ENCODE measurements at regions not wholly inside any gene's neighbourhood (a gene's known extent, or its start where the extent isn't known, plus 50 kb on each side); places are given as distances from the start of the nearest gene placed in this dataset.

DNA sequence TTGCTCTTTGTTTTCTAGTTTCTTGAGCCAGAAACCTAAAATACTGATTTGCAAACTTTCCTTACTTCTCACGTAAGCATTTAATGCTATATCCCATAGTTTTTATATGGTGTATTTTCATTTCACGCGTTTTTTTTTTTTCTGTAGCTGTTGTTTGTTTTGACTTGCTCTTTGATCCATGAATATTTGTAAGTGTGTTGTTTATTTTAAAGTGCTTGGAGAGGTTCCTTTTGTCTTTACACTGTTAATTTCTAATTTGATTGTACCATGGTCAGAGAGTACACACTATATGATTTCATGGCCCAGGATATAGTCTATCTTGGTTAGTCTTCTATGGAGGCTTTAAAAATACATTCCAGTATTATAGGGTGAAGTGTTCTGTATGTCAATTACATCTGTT lies 84.8 kb upstream of the RNF217 start:
- WGBS, 2 experiments (ENCODE audit: insufficient coverage in 2 of 2) = no CpG with 5 or more reads among the region's 3 CpGs
- Histone ChIP-seq H3K4me1 (ENCODE audit: control insufficient read depth, insufficient read depth, low read length, poor library complexity, severe bottlenecking) (peaks cover 4% of the 10 kb centered on the region), H3K4me3 (ENCODE audit: extremely low read depth, insufficient read depth, low read length, poor library complexity, severe bottlenecking) (no peak overlapping the region), H3K36me3 (ENCODE audit: control insufficient read depth, insufficient read depth, low read length) (no peaks in the 10 kb centered on the region), H3K9me3 (ENCODE audit: control insufficient read depth, low read length) (no peaks in the 10 kb centered on the region), H3K27ac (ENCODE audit: low read depth, low read length, severe bottlenecking) (no peak overlapping the region)

GRCh38 chr6:124879110-124879991 lies 82.9 kb upstream of the RNF217 start:
- Histone ChIP-seq H3K9me3 (ENCODE audit: control insufficient read depth, low read length) (no peaks in the 10 kb centered on the region), H3K4me3 (ENCODE audit: extremely low read depth, insufficient read depth, low read length, poor library complexity, severe bottlenecking) (no peak overlapping the region), H3K36me3 (ENCODE audit: control insufficient read depth, insufficient read depth, low read length) (no peaks in the 10 kb centered on the region), H3K4me1 (ENCODE audit: control insufficient read depth, insufficient read depth, low read length, poor library complexity, severe bottlenecking) (peaks cover 12% of the 10 kb centered on the region), H3K27ac (ENCODE audit: low read depth, low read length, severe bottlenecking) (no peak overlapping the region)
- 75 to 92% methylated on average over 2 to 3 of the region's 4 CpGs for WGBS, 2 experiments (ENCODE audit: insufficient coverage in 2 of 2)

- Histone ChIP-seq H3K27ac (ENCODE audit: low read depth, low read length, severe bottlenecking) (no peak overlapping the region), H3K36me3 (ENCODE audit: control insufficient read depth, insufficient read depth, low read length) (no peaks in the 10 kb centered on the region), H3K9me3 (ENCODE audit: control insufficient read depth, low read length) (no peaks in the 10 kb centered on the region), H3K4me3 (ENCODE audit: extremely low read depth, insufficient read depth, low read length, poor library complexity, severe bottlenecking) (no peak overlapping the region), H3K4me1 (ENCODE audit: control insufficient read depth, insufficient read depth, low read length, poor library complexity, severe bottlenecking) (peaks cover 12% of the 10 kb centered on the region)
- WGBS, 2 experiments (ENCODE audit: insufficient coverage in 2 of 2) = 80 to 100% methylated on average over 1 of the region's 2 CpGs
Measured at GRCh38 chr6:124879992-124880355, 82.3 kb upstream of the RNF217 start.

GRCh38 chr6:124881898-124882578 lies 80.2 kb upstream of the RNF217 start:
- WGBS, 2 experiments (ENCODE audit: insufficient coverage in 2 of 2) = 39 to 40% methylated on average over 1 to 3 of the region's 4 CpGs
- H3K27ac ChIP-seq (ENCODE audit: low read depth, low read length, severe bottlenecking) = peak overlapping the region; percentile 66
- no peaks in the 10 kb centered on the region for H3K36me3 ChIP-seq (ENCODE audit: control insufficient read depth, insufficient read depth, low read length)
- H3K4me3 ChIP-seq (ENCODE audit: extremely low read depth, insufficient read depth, low read length, poor library complexity, severe bottlenecking) = no peak overlapping the region
- H3K9me3 ChIP-seq (ENCODE audit: control insufficient read depth, low read length) = no peaks in the 10 kb centered on the region
- H3K4me1 ChIP-seq (ENCODE audit: control insufficient read depth, insufficient read depth, low read length, poor library complexity, severe bottlenecking) = peaks cover 12% of the 10 kb centered on the region

DNA sequence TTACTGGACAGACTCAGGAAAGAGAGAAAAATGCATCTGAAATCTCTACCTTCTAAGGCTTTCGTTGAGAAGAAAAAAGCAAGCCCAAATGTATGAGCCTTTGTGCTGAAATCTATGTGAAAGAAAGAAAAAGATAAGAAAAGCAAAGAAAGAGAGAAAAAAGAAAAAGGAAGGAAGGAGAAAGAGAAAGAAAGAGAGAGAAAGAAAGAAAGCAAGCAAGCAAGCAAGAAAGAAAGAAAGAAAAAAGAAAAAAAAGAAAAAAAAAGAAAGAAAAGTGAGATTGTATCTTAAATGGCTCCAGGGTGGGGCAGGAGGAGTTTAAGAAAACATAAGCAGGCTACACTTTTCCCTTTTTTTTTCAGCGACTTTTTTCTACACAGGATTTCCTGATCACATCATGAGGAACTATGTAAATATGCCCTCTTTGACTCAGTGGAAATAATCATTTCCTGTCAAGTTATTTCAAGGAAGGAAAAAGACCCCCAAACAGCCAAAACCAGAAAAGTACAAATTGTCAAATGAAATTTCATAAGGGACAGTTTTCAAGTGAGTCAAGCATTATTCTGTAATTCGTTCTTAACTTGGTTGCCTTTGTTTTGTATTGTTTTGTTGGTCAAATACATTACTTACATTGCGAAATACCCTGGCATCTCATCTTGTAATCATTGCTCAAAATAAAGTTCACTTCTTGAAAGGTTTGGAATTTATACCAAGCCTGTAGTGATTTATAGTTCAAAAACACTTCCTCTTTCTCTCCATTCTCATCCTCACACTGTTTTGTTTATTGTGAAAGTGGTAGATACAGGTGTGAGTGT lies 79.5 kb upstream of the RNF217 start:
- Histone ChIP-seq H3K36me3 (ENCODE audit: control insufficient read depth, insufficient read depth, low read length) (no peaks in the 10 kb centered on the region), H3K27ac (ENCODE audit: low read depth, low read length, severe bottlenecking) (peak overlapping the region; percentile 66), H3K4me1 (ENCODE audit: control insufficient read depth, insufficient read depth, low read length, poor library complexity, severe bottlenecking) (peaks cover 12% of the 10 kb centered on the region), H3K4me3 (ENCODE audit: extremely low read depth, insufficient read depth, low read length, poor library complexity, severe bottlenecking) (no peak overlapping the region), H3K9me3 (ENCODE audit: control insufficient read depth, low read length) (no peaks in the 10 kb centered on the region)
- 57 to 67% methylated on average over 1 of the region's 4 CpGs for WGBS, 2 experiments (ENCODE audit: insufficient coverage in 2 of 2)

DNA sequence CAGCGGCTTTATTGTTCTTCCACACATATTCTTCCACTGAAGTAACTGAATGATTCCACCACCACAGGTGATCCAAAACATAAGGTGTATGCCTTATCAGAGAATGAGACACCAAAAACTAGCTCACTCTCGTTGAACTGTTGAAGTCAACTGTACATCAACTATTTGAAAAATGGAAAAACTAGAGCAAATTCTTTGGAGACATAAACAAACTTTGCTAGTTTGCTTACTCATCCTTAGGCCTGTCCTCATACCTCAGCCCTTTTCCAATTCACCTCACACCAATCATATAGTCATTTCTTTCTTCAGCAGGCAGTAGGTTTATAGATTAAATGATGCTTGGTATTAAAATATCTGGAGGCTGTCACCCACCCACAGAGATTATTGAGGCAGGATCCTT lies 77.1 kb upstream of the RNF217 start:
- H3K36me3 ChIP-seq (ENCODE audit: control insufficient read depth, insufficient read depth, low read length) = no peaks in the 10 kb centered on the region
- 100% methylated on average over 1 of the region's 2 CpGs for WGBS, 2 experiments (ENCODE audit: insufficient coverage in 2 of 2)
- no peaks in the 10 kb centered on the region for H3K9me3 ChIP-seq (ENCODE audit: control insufficient read depth, low read length)
- H3K27ac ChIP-seq (ENCODE audit: low read depth, low read length, severe bottlenecking) = no peak overlapping the region
- no peak overlapping the region for H3K4me3 ChIP-seq (ENCODE audit: extremely low read depth, insufficient read depth, low read length, poor library complexity, severe bottlenecking)
- H3K4me1 ChIP-seq (ENCODE audit: control insufficient read depth, insufficient read depth, low read length, poor library complexity, severe bottlenecking) = peaks cover 17% of the 10 kb centered on the region

DNA sequence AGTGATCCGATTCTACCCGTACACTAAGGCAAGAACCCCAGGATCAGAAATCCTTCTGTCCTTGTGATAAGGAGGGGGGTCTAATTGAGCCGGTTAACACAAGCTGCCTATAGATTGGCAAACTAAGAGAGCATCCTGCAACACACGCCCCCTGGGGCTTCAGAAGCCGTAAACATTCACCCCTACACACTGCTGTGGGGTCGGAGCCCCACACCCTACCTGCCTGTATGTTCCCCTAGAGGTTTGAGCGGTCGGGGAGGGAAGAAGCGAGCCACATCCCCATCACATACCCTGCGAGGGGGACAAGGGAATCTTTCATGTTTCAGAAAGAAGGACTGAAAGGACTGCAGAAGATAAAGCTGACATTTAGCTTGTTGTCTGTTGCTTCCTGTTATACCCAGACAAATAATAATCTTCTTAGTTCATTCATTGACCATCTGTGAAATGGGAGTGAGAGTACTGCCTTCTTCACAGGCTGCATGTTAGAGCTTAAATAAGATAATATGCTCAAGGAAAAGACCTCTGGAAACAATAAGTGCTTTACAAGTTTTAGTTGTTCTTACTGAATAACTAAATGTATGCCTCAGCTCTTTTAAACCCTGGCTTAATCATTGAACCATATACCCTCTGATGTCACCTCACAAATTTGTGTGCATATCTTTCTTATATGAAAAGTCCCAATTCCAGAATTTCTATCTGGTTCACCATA lies 74.2 kb upstream of the RNF217 start:
- WGBS, 2 experiments (ENCODE audit: insufficient coverage in 2 of 2) = 80% methylated on average over 2 of the region's 10 CpGs; no CpG with 5 or more reads in 1 of the 2 experiments
- H3K4me1 ChIP-seq (ENCODE audit: control insufficient read depth, insufficient read depth, low read length, poor library complexity, severe bottlenecking) = peaks cover 7% of the 10 kb centered on the region
- no peaks in the 10 kb centered on the region for H3K9me3 ChIP-seq (ENCODE audit: control insufficient read depth, low read length)
- H3K4me3 ChIP-seq (ENCODE audit: extremely low read depth, insufficient read depth, low read length, poor library complexity, severe bottlenecking) = no peak overlapping the region
- H3K36me3 ChIP-seq (ENCODE audit: control insufficient read depth, insufficient read depth, low read length) = no peaks in the 10 kb centered on the region
- peak overlapping the region; percentile 73 for H3K27ac ChIP-seq (ENCODE audit: low read depth, low read length, severe bottlenecking)

DNA sequence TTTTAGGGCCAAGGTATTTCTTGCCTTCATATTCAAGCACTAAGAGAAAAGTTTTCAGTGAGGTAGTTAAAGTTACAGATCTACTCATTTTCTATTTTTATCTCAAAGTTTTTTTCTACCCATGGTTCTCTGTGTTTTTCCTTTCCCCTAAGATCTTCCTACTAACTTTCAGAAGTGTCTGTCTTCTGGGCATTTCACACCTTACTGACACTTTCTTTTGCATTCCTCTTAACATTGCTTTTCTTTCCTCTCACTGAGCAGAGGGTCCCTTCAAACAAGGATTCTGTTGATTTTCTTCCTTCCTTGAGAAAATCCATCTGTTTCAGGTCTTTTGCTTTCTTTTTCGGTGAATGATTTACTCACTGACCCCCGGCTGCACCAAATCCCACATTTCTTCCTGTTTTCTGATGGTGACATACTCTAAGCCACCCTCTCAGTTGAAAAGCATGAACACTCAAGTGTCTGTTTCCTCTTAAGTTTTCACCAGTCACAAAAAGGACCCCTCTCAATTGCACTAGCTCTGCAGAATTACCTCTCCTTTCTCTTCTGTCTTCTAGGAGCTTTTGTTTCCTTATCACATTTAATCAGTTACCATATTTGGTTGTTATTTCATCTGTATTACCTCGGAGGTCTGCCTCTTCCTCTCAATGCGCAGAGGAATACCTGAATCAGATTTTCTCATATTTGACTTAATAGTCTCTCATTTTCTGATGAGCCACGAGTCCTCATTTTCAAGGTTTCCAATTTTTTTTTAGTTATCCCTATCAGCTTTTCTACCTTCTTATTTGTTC lies 73.5 kb upstream of the RNF217 start:
- Histone ChIP-seq H3K4me3 (ENCODE audit: extremely low read depth, insufficient read depth, low read length, poor library complexity, severe bottlenecking) (no peak overlapping the region), H3K27ac (ENCODE audit: low read depth, low read length, severe bottlenecking) (peak overlapping the region; percentile 73), H3K4me1 (ENCODE audit: control insufficient read depth, insufficient read depth, low read length, poor library complexity, severe bottlenecking) (peaks cover 5% of the 10 kb centered on the region), H3K36me3 (ENCODE audit: control insufficient read depth, insufficient read depth, low read length) (no peaks in the 10 kb centered on the region), H3K9me3 (ENCODE audit: control insufficient read depth, low read length) (no peaks in the 10 kb centered on the region)
- 70 to 89% methylated on average over 5 of the region's 5 CpGs for WGBS, 2 experiments (ENCODE audit: insufficient coverage in 2 of 2)

DNA sequence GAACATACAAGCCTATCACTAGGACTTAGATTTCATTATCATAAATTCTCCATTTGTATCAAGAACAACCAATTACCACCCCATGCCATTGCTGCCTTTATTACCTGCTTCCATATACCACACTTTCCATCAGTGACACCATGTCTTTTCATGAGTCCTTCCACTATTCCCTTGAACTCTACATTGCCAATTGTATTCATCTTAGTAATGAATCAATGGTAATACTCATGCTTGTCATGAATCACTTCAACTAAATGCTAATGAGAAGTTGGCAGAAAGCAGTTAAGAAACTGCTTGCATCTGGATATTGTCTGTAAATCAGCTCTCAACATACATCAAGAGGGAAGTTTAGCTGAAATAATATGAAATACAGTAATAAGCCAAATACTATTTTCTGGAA lies 61.2 kb upstream of the RNF217 start:
- Histone ChIP-seq H3K9me3 (ENCODE audit: control insufficient read depth, low read length) (no peaks in the 10 kb centered on the region), H3K4me3 (ENCODE audit: extremely low read depth, insufficient read depth, low read length, poor library complexity, severe bottlenecking) (no peak overlapping the region), H3K36me3 (ENCODE audit: control insufficient read depth, insufficient read depth, low read length) (no peaks in the 10 kb centered on the region), H3K4me1 (ENCODE audit: control insufficient read depth, insufficient read depth, low read length, poor library complexity, severe bottlenecking) (no peaks in the 10 kb centered on the region), H3K27ac (ENCODE audit: low read depth, low read length, severe bottlenecking) (no peak overlapping the region)

GRCh38 chr6:124903797-124904196 lies 58.4 kb upstream of the RNF217 start:
- no peaks in the 10 kb centered on the region for H3K36me3 ChIP-seq (ENCODE audit: control insufficient read depth, insufficient read depth, low read length)
- no peaks in the 10 kb centered on the region for H3K4me1 ChIP-seq (ENCODE audit: control insufficient read depth, insufficient read depth, low read length, poor library complexity, severe bottlenecking)
- H3K9me3 ChIP-seq (ENCODE audit: control insufficient read depth, low read length) = no peaks in the 10 kb centered on the region
- no peak overlapping the region for H3K27ac ChIP-seq (ENCODE audit: low read depth, low read length, severe bottlenecking)
- H3K4me3 ChIP-seq (ENCODE audit: extremely low read depth, insufficient read depth, low read length, poor library complexity, severe bottlenecking) = no peak overlapping the region

Measured in mesodermal cell (in vitro differentiated cells).